ENCODE measurements at regions not wholly inside any gene's neighbourhood (a gene's known extent, or its start where the extent isn't known, plus 50 kb on each side); places are given as distances from the start of the nearest gene placed in this dataset.

DNA sequence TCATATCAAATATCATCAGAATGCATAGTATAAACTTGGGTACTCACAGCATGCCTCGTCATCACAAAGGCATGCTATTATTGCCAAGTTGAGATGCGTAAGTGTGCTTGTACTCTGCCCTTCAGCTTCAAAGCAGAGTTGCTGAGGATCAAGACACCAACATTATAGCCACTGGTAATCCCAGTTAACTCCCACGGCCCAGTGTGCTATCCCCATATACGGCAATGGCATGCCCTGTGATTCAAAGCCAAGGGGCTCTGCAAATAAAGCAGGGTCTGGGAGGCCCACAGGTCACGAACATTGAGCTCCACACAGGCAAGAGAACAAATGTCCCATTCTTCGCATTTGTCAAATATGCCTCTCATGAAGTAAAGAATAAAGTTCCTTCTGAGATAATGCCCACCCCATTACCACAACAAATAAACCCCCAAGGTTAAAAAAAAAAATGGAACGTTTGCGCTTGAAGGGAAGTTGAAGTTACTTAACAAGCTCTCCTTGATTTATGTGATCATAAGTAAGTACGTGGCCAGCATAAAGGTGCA is 298.1 kb upstream of the NECTIN3 start:
- no peak overlapping the region for H3K4me3 ChIP-seq
- no peak for DNase-seq
- intact Hi-C loops (cut with DNase I; ENCODE audit: low total_unique reads) = no loop called here
- no peaks in the 10 kb centered on the region for H3K27me3 ChIP-seq
- H3K27ac ChIP-seq = no peak overlapping the region
- H3K36me3 ChIP-seq = no peaks in the 10 kb centered on the region
- TF ChIP-seq POLR2A (IDR thresholded peaks at IDR 0.05) (no peak), CTCF (IDR thresholded peaks at IDR 0.05) (no peak)
- no peaks in the 10 kb centered on the region for H3K9me3 ChIP-seq
- H3K4me1 ChIP-seq = no peaks in the 10 kb centered on the region

DNA sequence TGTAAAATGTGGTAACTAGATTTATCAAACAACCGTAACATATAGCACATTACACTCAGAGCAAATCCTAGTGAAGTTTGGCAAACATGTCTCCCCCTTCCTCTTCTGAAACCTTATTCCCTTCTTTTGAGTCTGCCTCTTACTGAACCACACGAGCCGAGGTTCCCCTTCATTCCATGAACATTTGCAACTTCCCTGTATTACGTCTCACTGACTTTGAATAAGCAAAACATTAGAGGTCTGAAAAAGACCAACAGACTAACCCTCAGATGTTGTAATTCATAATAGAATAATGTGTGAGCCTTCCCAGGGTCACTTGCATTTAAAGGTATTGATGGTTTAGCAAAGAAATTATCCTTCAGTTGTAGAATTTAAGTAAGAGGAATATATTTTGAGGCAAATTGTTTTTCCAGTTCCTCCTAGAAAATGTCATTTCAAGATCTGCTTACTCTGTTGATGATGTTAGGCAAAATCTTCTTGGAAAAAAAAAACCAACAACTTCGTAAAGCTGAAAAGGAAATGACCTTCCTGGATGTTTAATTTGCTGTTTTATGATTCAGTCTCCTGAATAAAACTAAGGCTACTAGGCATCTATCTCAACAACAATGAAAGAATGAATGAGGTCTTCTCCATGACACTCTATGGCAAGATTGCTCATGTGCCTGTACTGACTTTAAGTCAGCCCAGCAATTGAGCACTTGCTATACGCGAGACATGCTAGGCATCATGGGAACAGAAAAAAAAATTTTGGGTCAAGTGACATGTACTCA is 296.9 kb upstream of the NECTIN3 start:
- H3K4me1 ChIP-seq = no peaks in the 10 kb centered on the region
- intact Hi-C loops (cut with DNase I; ENCODE audit: low total_unique reads) = no loop called here
- H3K36me3 ChIP-seq = no peaks in the 10 kb centered on the region
- no peak overlapping the region for H3K4me3 ChIP-seq
- no peak for DNase-seq
- H3K9me3 ChIP-seq = no peaks in the 10 kb centered on the region
- no peak overlapping the region for H3K27ac ChIP-seq
- no peak for TF ChIP-seq CTCF (IDR thresholded peaks at IDR 0.05)
- no peak for TF ChIP-seq POLR2A (IDR thresholded peaks at IDR 0.05)
- H3K27me3 ChIP-seq = no peaks in the 10 kb centered on the region

GRCh38 chr3:110779581-110779980 is 292.0 kb upstream of the NECTIN3 start:
- Histone ChIP-seq H3K4me1 (no peaks in the 10 kb centered on the region), H3K9me3 (no peaks in the 10 kb centered on the region), H3K36me3 (no peaks in the 10 kb centered on the region), H3K27ac (no peak overlapping the region), H3K27me3 (no peaks in the 10 kb centered on the region), H3K4me3 (no peak overlapping the region)
- intact Hi-C loops (cut with DNase I; ENCODE audit: low total_unique reads) = no loop called here
- no peak for DNase-seq
- TF ChIP-seq POLR2A (IDR thresholded peaks at IDR 0.05) = no peak
- TF ChIP-seq CTCF (IDR thresholded peaks at IDR 0.05) = no peak

GRCh38 chr3:110783541-110783940 is 288.1 kb upstream of the NECTIN3 start:
- no peaks in the 10 kb centered on the region for H3K36me3 ChIP-seq
- TF ChIP-seq POLR2A (IDR thresholded peaks at IDR 0.05) = no peak
- no peak for TF ChIP-seq CTCF (IDR thresholded peaks at IDR 0.05)
- no peaks in the 10 kb centered on the region for H3K9me3 ChIP-seq
- no peak overlapping the region for H3K4me3 ChIP-seq
- DNase-seq = no peak
- intact Hi-C loops (cut with DNase I; ENCODE audit: low total_unique reads) = no loop called here
- no peaks in the 10 kb centered on the region for H3K27me3 ChIP-seq
- H3K4me1 ChIP-seq = no peaks in the 10 kb centered on the region
- H3K27ac ChIP-seq = no peak overlapping the region

DNA sequence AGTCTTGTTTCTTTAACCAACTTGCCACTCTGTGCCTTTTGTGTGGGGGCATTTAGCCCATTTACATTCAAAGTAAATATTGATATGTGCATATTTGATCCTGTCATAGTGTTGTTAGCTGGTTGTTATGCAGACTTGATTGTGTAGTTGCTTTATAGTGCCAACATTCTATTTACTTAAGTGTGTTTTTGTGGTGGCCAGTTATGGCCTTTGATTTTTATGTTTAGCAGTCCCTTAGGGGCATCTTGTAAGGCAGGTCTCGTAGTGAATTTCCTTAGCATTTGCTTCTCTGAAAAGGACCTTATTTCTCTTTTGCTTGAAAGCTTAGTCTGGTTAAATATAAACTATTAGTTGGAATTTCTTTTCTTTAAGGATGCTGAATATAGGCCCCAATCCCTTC is 282.8 kb upstream of the NECTIN3 start:
- H3K9me3 ChIP-seq = no peaks in the 10 kb centered on the region
- H3K27ac ChIP-seq = no peak overlapping the region
- H3K4me1 ChIP-seq = no peaks in the 10 kb centered on the region
- H3K36me3 ChIP-seq = no peaks in the 10 kb centered on the region
- no peak for DNase-seq
- H3K4me3 ChIP-seq = no peak overlapping the region
- no peaks in the 10 kb centered on the region for H3K27me3 ChIP-seq
- no peak for TF ChIP-seq POLR2A (IDR thresholded peaks at IDR 0.05)
- TF ChIP-seq CTCF (IDR thresholded peaks at IDR 0.05) = no peak
- intact Hi-C loops (cut with DNase I; ENCODE audit: low total_unique reads) = no loop called here

All from uterus (tissue), 3 donors.